Neural cell (in vitro differentiated cells): ENCODE measurements at regions not wholly inside any gene's neighbourhood (a gene's known extent, or its start where the extent isn't known, plus 50 kb on each side); places are given as distances from the start of the nearest gene placed in this dataset.

Experiments
- CTCF ChIP-seq: fragments of 450-650 bp; IDR thresholded peaks from 2 replicates; pipeline ENCODE4 v1.5.1; 2014; ENCODE audit warnings: antibody characterized with exemption, mild to moderate bottlenecking, moderate library complexity; ENCODE audit not compliant: poor library complexity, severe bottlenecking
- EP300 ChIP-seq: fragments of 450-650 bp; conservative IDR thresholded peaks from 2 replicates; pipeline ENCODE4 v1.6.1; 2014; ENCODE audit warnings: antibody characterized with exemption, mild to moderate bottlenecking, moderate library complexity; ENCODE audit not compliant: poor library complexity, severe bottlenecking
- EZH2 ChIP-seq: fragments of 200-600, 300-800 bp; shearing (Covaris generic), sonication (generic); IDR thresholded peaks from 2 replicates; pipeline ENCODE4 v1.6.1; 2014; ENCODE audit warnings: antibody characterized with exemption, low read length, borderline replicate concordance, mild to moderate bottlenecking; ENCODE audit not compliant: insufficient read depth, poor library complexity, severe bottlenecking
- POLR2AphosphoS5 ChIP-seq: IDR thresholded peaks from 2 replicates; pipeline ENCODE4 v1.6.1; 2012
- RAD21 ChIP-seq: fragments of 450-650 bp; conservative IDR thresholded peaks from 2 replicates; pipeline ENCODE4 v1.6.1; 2014; ENCODE audit warnings: antibody characterized with exemption, mild to moderate bottlenecking, moderate library complexity
- TAF1 ChIP-seq: IDR thresholded peaks from 2 replicates; pipeline ENCODE4 v1.6.1; 2012; ENCODE audit warnings: low read depth
- TF ChIP-seq, protein P1 (sequence below): IDR thresholded peaks from 2 replicates; pipeline ENCODE4 v1.6.1; 2012; ENCODE audit warnings: borderline replicate concordance

- no peak for TF ChIP-seq CTCF
- no peak for TF ChIP-seq POLR2AphosphoS5
- no peak for TF ChIP-seq EP300
- TF ChIP-seq TAF1: no peak
- TF ChIP-seq RAD21: no peak
- TF ChIP-seq EZH2: no peak
- TF ChIP-seq, protein P1, sequence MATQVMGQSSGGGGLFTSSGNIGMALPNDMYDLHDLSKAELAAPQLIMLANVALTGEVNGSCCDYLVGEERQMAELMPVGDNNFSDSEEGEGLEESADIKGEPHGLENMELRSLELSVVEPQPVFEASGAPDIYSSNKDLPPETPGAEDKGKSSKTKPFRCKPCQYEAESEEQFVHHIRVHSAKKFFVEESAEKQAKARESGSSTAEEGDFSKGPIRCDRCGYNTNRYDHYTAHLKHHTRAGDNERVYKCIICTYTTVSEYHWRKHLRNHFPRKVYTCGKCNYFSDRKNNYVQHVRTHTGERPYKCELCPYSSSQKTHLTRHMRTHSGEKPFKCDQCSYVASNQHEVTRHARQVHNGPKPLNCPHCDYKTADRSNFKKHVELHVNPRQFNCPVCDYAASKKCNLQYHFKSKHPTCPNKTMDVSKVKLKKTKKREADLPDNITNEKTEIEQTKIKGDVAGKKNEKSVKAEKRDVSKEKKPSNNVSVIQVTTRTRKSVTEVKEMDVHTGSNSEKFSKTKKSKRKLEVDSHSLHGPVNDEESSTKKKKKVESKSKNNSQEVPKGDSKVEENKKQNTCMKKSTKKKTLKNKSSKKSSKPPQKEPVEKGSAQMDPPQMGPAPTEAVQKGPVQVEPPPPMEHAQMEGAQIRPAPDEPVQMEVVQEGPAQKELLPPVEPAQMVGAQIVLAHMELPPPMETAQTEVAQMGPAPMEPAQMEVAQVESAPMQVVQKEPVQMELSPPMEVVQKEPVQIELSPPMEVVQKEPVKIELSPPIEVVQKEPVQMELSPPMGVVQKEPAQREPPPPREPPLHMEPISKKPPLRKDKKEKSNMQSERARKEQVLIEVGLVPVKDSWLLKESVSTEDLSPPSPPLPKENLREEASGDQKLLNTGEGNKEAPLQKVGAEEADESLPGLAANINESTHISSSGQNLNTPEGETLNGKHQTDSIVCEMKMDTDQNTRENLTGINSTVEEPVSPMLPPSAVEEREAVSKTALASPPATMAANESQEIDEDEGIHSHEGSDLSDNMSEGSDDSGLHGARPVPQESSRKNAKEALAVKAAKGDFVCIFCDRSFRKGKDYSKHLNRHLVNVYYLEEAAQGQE: no peak
Observed at GRCh38 chr3:96449803-96450202, 364.6 kb upstream of the EPHA6 start.
